WTC11 (cell line): ENCODE measurements at regions not wholly inside any gene's neighbourhood (a gene's known extent, or its start where the extent isn't known, plus 50 kb on each side); places are given as distances from the start of the nearest gene placed in this dataset.

Experiments
- ATAC-seq: fragments of 200-7000 bp; cut with Tn5 transposase; 2 replicates; pipeline ENCODE4 v1.10.0; 2021; ENCODE audit warnings: mild to moderate bottlenecking, moderate library complexity
- CTCF ChIA-PET: fragments of 300-600 bp; sonication (Branson Sonifier 250); formaldehyde crosslinking; loops from one replicate; lab custom pipeline; 2021; ENCODE audit warnings: antibody characterized with exemption; lab: Charles Lee
- POLR2A ChIA-PET: fragments of 350-600 bp; sonication (Branson Sonifier 250); formaldehyde crosslinking; loops from one replicate; lab custom pipeline; 2021; ENCODE audit warnings: antibody characterized with exemption; lab: Charles Lee
- DNase-seq: peaks from one replicate; pipeline ENCODE4 v3.0.0; 2021; ENCODE audit warnings: low spot score
- H3K27ac Mint-ChIP-seq: 2 replicates; pipeline ENCODE4 v1.8.0; 2021; ENCODE audit warnings: mixed read lengths
- H3K27me3 Mint-ChIP-seq: 2 replicates; pipeline ENCODE4 v1.8.0; 2021; ENCODE audit warnings: low read depth, mild to moderate bottlenecking, moderate library complexity, mixed read lengths
- H3K36me3 Mint-ChIP-seq: 2 replicates; pipeline ENCODE4 v1.8.0; 2021; ENCODE audit warnings: mixed read lengths
- H3K4me1 Mint-ChIP-seq: 2 replicates; pipeline ENCODE4 v1.8.0; 2022; ENCODE audit warnings: mixed read lengths
- H3K4me3 Mint-ChIP-seq: 2 replicates; pipeline ENCODE4 v1.8.0; 2021; ENCODE audit warnings: mild to moderate bottlenecking, moderate library complexity, mixed read lengths
- H3K9me3 Mint-ChIP-seq: 2 replicates; pipeline ENCODE4 v1.8.0; 2021; ENCODE audit warnings: mixed read lengths
- ATF1 ChIP-seq: sonication (generic); formaldehyde crosslinking; IDR thresholded peaks from 2 replicates; pipeline ENCODE4 v1.8.1; 2023; ENCODE audit warnings: mild to moderate bottlenecking, moderate library complexity, missing genetic modification reagents
- CBFB ChIP-seq: sonication (generic); formaldehyde crosslinking; IDR thresholded peaks from 2 replicates; pipeline ENCODE4 v1.8.1; 2022; ENCODE audit warnings: mild to moderate bottlenecking, low read depth, missing genetic modification reagents
- CREB1 ChIP-seq: sonication (generic); formaldehyde crosslinking; IDR thresholded peaks from 2 replicates; pipeline ENCODE4 v1.8.0; 2023; ENCODE audit warnings: mild to moderate bottlenecking, missing genetic modification reagents
- CTCF ChIP-seq: fragments of 200-600 bp; IDR thresholded peaks from 2 replicates; pipeline ENCODE4 v1.8.0; 2022; ENCODE audit warnings: antibody characterized with exemption
- E2F4 ChIP-seq: sonication (generic); formaldehyde crosslinking; IDR thresholded peaks from 2 replicates; pipeline ENCODE4 v1.8.1; 2022; ENCODE audit warnings: low read depth, mild to moderate bottlenecking, moderate library complexity, missing genetic modification reagents, borderline replicate concordance
- EMX1 ChIP-seq: fragments of 250-450 bp; sonication (Bioruptor Pico); IDR thresholded peaks from 2 replicates; pipeline ENCODE4 v1.8.0; 2021; ENCODE audit warnings: mild to moderate bottlenecking
- FOXP1 ChIP-seq: sonication (generic); formaldehyde crosslinking; IDR thresholded peaks from 2 replicates; pipeline ENCODE4 v1.8.0; 2022; ENCODE audit warnings: missing genetic modification reagents, mild to moderate bottlenecking, moderate library complexity, borderline replicate concordance
- JUN ChIP-seq: sonication (generic); formaldehyde crosslinking; IDR thresholded peaks from 2 replicates; pipeline ENCODE4 v1.8.0; 2023; ENCODE audit warnings: mild to moderate bottlenecking, missing genetic modification reagents
- KAT7 ChIP-seq: sonication (generic); formaldehyde crosslinking; IDR thresholded peaks from 2 replicates; pipeline ENCODE4 v1.8.1; 2023; ENCODE audit warnings: missing genetic modification reagents, mild to moderate bottlenecking, borderline replicate concordance
- NFE2L1 ChIP-seq: sonication (generic); formaldehyde crosslinking; IDR thresholded peaks from 2 replicates; pipeline ENCODE4 v1.8.1; 2023; ENCODE audit warnings: missing genetic modification reagents
- NFYB ChIP-seq: sonication (generic); formaldehyde crosslinking; conservative IDR thresholded peaks from 2 replicates; pipeline ENCODE4 v1.8.0; 2022; ENCODE audit warnings: low read depth, missing genetic modification reagents
- USF1 ChIP-seq: sonication (generic); formaldehyde crosslinking; IDR thresholded peaks from 2 replicates; pipeline ENCODE4 v1.8.0; 2022; ENCODE audit warnings: mild to moderate bottlenecking, missing genetic modification reagents
- ZNF121 ChIP-seq: sonication (generic); formaldehyde crosslinking; IDR thresholded peaks from 2 replicates; pipeline ENCODE4 v1.8.0; 2023; ENCODE audit warnings: missing genetic modification reagents
- ZNF263 ChIP-seq: sonication (generic); formaldehyde crosslinking; IDR thresholded peaks from 2 replicates; pipeline ENCODE4 v1.8.1; 2022; ENCODE audit warnings: low read depth, mild to moderate bottlenecking, moderate library complexity, missing genetic modification reagents
- ZNF416 ChIP-seq: fragments of 250-450 bp; sonication (Bioruptor Pico); IDR thresholded peaks from 2 replicates; pipeline ENCODE4 v1.9.0; 2021; ENCODE audit warnings: mild to moderate bottlenecking, inconsistent platforms
- ZNF671 ChIP-seq: fragments of 250-450 bp; sonication (Bioruptor Pico); IDR thresholded peaks from 2 replicates; pipeline ENCODE4 v1.8.0; 2021; ENCODE audit warnings: mild to moderate bottlenecking
- TF ChIP-seq, protein P1 (sequence below): sonication (generic); formaldehyde crosslinking; IDR thresholded peaks from 2 replicates; pipeline ENCODE4 v1.8.1; 2022; ENCODE audit warnings: mild to moderate bottlenecking, missing genetic modification reagents, moderate library complexity, borderline replicate concordance
- TF ChIP-seq, protein P2 (sequence below): sonication (generic); formaldehyde crosslinking; IDR thresholded peaks from 2 replicates; pipeline ENCODE4 v1.8.1; 2023; ENCODE audit warnings: mild to moderate bottlenecking, missing genetic modification reagents, moderate library complexity
- TF ChIP-seq, protein P3 (sequence below): sonication (generic); formaldehyde crosslinking; IDR thresholded peaks from 2 replicates; pipeline ENCODE4 v1.8.1; 2022; ENCODE audit warnings: missing genetic modification reagents, borderline replicate concordance

DNA sequence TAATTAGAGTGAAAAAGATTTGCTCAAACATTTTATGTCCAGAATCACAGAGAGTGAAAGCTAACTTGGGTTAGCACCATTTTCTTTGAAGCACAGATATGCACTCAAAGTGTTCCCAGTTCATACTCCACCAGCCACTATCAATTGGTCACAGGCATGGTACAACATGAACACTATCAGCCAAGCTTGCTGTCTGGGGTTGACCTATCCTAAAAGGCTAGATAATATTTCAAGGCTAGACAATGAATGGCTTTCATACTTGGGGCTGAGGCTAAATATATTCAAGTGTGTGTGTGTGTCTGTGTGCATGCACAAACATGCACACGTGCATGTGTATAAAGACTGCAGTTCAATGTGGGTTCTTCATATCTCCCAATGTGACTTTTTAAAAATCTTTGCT, 783.0 kb upstream of the GJE1 start (continued):
- TF ChIP-seq FOXP1 (CRISPR knock-in tag) = no peak

GRCh38 chr6:141347906-141348492, 784.7 kb upstream of the GJE1 start:
- DNase-seq = no peak
- POLR2A ChIA-PET = no interaction called here
- no peak for TF ChIP-seq NFYB
- no peak for TF ChIP-seq KAT7 (CRISPR knock-in tag)
- no peak for TF ChIP-seq ZNF121 (CRISPR knock-in tag)
- TF ChIP-seq ZNF263 (CRISPR knock-in tag) = no peak
- TF ChIP-seq ZNF416 (CRISPR knock-in tag) = no peak
- no peak for TF ChIP-seq CTCF
- no peak for TF ChIP-seq ATF1 (CRISPR knock-in tag)
- TF ChIP-seq CREB1 (CRISPR knock-in tag) = no peak
- no peak for TF ChIP-seq EMX1 (CRISPR knock-in tag)
- no peak for TF ChIP-seq ZNF671 (CRISPR knock-in tag)
- TF ChIP-seq USF1 (CRISPR knock-in tag) = no peak
- TF ChIP-seq E2F4 (CRISPR knock-in tag) = no peak
- TF ChIP-seq, protein P1, sequence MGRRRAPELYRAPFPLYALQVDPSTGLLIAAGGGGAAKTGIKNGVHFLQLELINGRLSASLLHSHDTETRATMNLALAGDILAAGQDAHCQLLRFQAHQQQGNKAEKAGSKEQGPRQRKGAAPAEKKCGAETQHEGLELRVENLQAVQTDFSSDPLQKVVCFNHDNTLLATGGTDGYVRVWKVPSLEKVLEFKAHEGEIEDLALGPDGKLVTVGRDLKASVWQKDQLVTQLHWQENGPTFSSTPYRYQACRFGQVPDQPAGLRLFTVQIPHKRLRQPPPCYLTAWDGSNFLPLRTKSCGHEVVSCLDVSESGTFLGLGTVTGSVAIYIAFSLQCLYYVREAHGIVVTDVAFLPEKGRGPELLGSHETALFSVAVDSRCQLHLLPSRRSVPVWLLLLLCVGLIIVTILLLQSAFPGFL = no peak
- TF ChIP-seq JUN = no peak
- TF ChIP-seq, protein P2, sequence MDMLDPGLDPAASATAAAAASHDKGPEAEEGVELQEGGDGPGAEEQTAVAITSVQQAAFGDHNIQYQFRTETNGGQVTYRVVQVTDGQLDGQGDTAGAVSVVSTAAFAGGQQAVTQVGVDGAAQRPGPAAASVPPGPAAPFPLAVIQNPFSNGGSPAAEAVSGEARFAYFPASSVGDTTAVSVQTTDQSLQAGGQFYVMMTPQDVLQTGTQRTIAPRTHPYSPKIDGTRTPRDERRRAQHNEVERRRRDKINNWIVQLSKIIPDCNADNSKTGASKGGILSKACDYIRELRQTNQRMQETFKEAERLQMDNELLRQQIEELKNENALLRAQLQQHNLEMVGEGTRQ (CRISPR knock-in tag) = no peak
- TF ChIP-seq CBFB (CRISPR knock-in tag) = no peak
- no peak for TF ChIP-seq NFE2L1 (CRISPR knock-in tag)
- TF ChIP-seq, protein P3, sequence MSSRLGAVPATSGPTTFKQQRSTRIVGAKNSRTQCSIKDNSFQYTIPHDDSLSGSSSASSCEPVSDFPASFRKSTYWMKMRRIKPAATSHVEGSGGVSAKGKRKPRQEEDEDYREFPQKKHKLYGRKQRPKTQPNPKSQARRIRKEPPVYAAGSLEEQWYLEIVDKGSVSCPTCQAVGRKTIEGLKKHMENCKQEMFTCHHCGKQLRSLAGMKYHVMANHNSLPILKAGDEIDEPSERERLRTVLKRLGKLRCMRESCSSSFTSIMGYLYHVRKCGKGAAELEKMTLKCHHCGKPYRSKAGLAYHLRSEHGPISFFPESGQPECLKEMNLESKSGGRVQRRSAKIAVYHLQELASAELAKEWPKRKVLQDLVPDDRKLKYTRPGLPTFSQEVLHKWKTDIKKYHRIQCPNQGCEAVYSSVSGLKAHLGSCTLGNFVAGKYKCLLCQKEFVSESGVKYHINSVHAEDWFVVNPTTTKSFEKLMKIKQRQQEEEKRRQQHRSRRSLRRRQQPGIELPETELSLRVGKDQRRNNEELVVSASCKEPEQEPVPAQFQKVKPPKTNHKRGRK (CRISPR knock-in tag) = no peak
- no peak for TF ChIP-seq FOXP1 (CRISPR knock-in tag)
- Mint-ChIP-seq H3K4me1 (no peaks in the 10 kb centered on the region), H3K4me3 (no peak overlapping the region), H3K36me3 (no peaks in the 10 kb centered on the region), H3K27ac (no peak overlapping the region), H3K27me3 (no peaks in the 10 kb centered on the region), H3K9me3 (peaks cover 6% of the 10 kb centered on the region; the same call in 1 of the 2 replicates)
- CTCF ChIA-PET = no interaction called here
- ATAC-seq = no peak
